SK-N-SH (cell line): ENCODE measurements at regions not wholly inside any gene's neighbourhood (a gene's known extent, or its start where the extent isn't known, plus 50 kb on each side); places are given as distances from the start of the nearest gene placed in this dataset.

ENCODE experiments used
- CTCF ChIA-PET: fragments of 300-600, 350-600 bp; formaldehyde crosslinking; extraction: SDS; loops from one replicate; lab custom pipeline; 2021; lab: Yijun Ruan, JAX
- POLR2A ChIA-PET: fragments of 350-600 bp; sonication (Branson Sonifier 250); formaldehyde crosslinking; extraction: SDS; loops from one replicate; lab custom pipeline; 2020; ENCODE audit warnings: antibody characterized with exemption, inconsistent platforms; lab: Yijun Ruan, JAX
- DNase-seq: peaks from one replicate; pipeline ENCODE4 v3.0.0; 2012
- H2AFZ ChIP-seq: fragments of 200-600 bp; sonication (generic); 2 replicates; pipeline ENCODE4 v1.8.1; 2016; ENCODE audit warnings: antibody characterized with exemption, mild to moderate bottlenecking, low read depth
- H3F3A ChIP-seq: fragments of 200-600 bp; sonication (generic); replicated peaks from 2 replicates; pipeline ENCODE3; 2016; ENCODE audit warnings: antibody characterized with exemption, mild to moderate bottlenecking; ENCODE audit not compliant: insufficient read depth
- H3K27ac ChIP-seq, 2 experiments: fragments of 200-500 bp in 1 of 2; fragments of 200-600 bp in 1 of 2; sonication (Bioruptor generic) in 1 of 2; sonication (generic), shearing (Covaris generic) in 1 of 2; 2 replicates each; pipeline versions ENCODE4 v1.5.1 to v1.6.1; 2014 to 2016; ENCODE audit warnings: low read depth in 2 of 2, inconsistent platforms in 1 of 2, low read length in 1 of 2, mild to moderate bottlenecking in 1 of 2, mixed read lengths in 1 of 2
- H3K27me3 ChIP-seq: fragments of 200-600 bp; sonication (generic), shearing (Covaris generic); 2 replicates; pipeline ENCODE4 v1.6.1; 2016; ENCODE audit warnings: mixed run types; ENCODE audit not compliant: insufficient read depth
- H3K36me3 ChIP-seq, 2 experiments: fragments of 200-500 bp in 1 of 2; fragments of 200-600 bp in 1 of 2; sonication (Bioruptor generic) in 1 of 2; sonication (generic) in 1 of 2; replicated peaks in 1 of 2; 2 replicates each; pipeline versions ENCODE3 to v1.5.1; 2014 to 2016; ENCODE audit warnings: low read length in 1 of 2, mild to moderate bottlenecking in 1 of 2; ENCODE audit not compliant: insufficient read depth in 2 of 2, control insufficient read depth in 1 of 2
- H3K4me1 ChIP-seq, 2 experiments: fragments of 200-500 bp in 1 of 2; fragments of 200-600 bp in 1 of 2; sonication (Bioruptor generic) in 1 of 2; sonication (generic), shearing (Covaris generic) in 1 of 2; 2 replicates each; pipeline versions ENCODE4 v1.5.1 to v1.6.1; 2014 to 2016; ENCODE audit warnings: low read depth in 1 of 2, low read length in 1 of 2, mixed run types in 1 of 2; ENCODE audit not compliant: insufficient read depth in 2 of 2, control insufficient read depth in 1 of 2
- H3K4me2 ChIP-seq: fragments of 200-600 bp; sonication (generic), shearing (Covaris generic); 2 replicates; pipeline ENCODE4 v1.6.1; 2017; ENCODE audit warnings: mixed run types
- H3K4me3 ChIP-seq, 2 experiments: fragments of 200-500 bp in 1 of 2; fragments of 200-600 bp in 1 of 2; sonication (Bioruptor generic) in 1 of 2; sonication (generic), shearing (Covaris generic) in 1 of 2; 2 replicates each; pipeline versions ENCODE4 v1.5.1 to v1.8.1; 2014 to 2016; ENCODE audit warnings: low read depth in 2 of 2, inconsistent platforms in 1 of 2, low read length in 1 of 2, mild to moderate bottlenecking in 1 of 2, mixed read lengths in 1 of 2, moderate library complexity in 1 of 2
- H3K79me2 ChIP-seq: fragments of 200-600 bp; sonication (generic); 2 replicates; pipeline ENCODE4 v1.8.1; 2017; ENCODE audit warnings: mild to moderate bottlenecking; ENCODE audit not compliant: insufficient read depth
- H3K9ac ChIP-seq: fragments of 200-600 bp; sonication (generic); 2 replicates; pipeline ENCODE4 v1.6.1; 2017; ENCODE audit warnings: mixed run types
- H3K9me2 ChIP-seq: fragments of 200-600 bp; sonication (generic); 2 replicates; pipeline ENCODE4 v1.6.1; 2017; ENCODE audit warnings: mixed run types
- H3K9me3 ChIP-seq: fragments of 200-600 bp; sonication (generic); 2 replicates; pipeline ENCODE4 v1.6.1; 2017; ENCODE audit warnings: mixed run types, mild to moderate bottlenecking, moderate library complexity
- H4K20me1 ChIP-seq: fragments of 200-600 bp; sonication (generic); 2 replicates; pipeline ENCODE4 v1.6.1; 2017; ENCODE audit warnings: mild to moderate bottlenecking, mixed run types; ENCODE audit not compliant: insufficient read depth
- CHD2 ChIP-seq: fragments of 150-350 bp; IDR thresholded peaks from 2 replicates; pipeline ENCODE4 v1.6.1; 2018; ENCODE audit warnings: low read length; ENCODE audit not compliant: partially characterized antibody
- ELF1 ChIP-seq: IDR thresholded peaks from 2 replicates; pipeline ENCODE4 v1.4.0; 2012
- EP300 ChIP-seq, 2 experiments: IDR thresholded peaks; 2 replicates each; pipeline versions ENCODE4 v1.4.0 to v1.6.1; 2012; ENCODE audit warnings: borderline replicate concordance in 1 of 2, low read depth in 1 of 2, low read length in 1 of 2
- FOXJ3 ChIP-seq: sonication (generic); formaldehyde crosslinking; IDR thresholded peaks from 2 replicates; pipeline ENCODE4 v1.5.1; 2020; ENCODE audit warnings: mild to moderate bottlenecking, missing genetic modification reagents
- GATA2 ChIP-seq: sonication (generic); formaldehyde crosslinking; IDR thresholded peaks from 2 replicates; pipeline ENCODE4 v1.5.0; 2020; ENCODE audit warnings: mild to moderate bottlenecking, missing genetic modification reagents
- JUND ChIP-seq: IDR thresholded peaks from 2 replicates; pipeline ENCODE4 v1.4.0; 2012
- MEF2A ChIP-seq: IDR thresholded peaks from 2 replicates; pipeline ENCODE4 v1.4.0; 2012; ENCODE audit warnings: low read depth, borderline replicate concordance
- MXI1 ChIP-seq: IDR thresholded peaks from 2 replicates; pipeline ENCODE4 v1.6.1; 2012; ENCODE audit warnings: mild to moderate bottlenecking, low read depth, low read length, improper control_type of control experiment
- NFIC ChIP-seq: IDR thresholded peaks from 2 replicates; pipeline ENCODE4 v1.4.0; 2012; ENCODE audit warnings: borderline replicate concordance
- RCOR1 ChIP-seq: fragments of 150-350 bp; IDR thresholded peaks from 2 replicates; pipeline ENCODE4 v1.6.1; 2017; ENCODE audit warnings: antibody characterized with exemption, low read length
- RFX5 ChIP-seq: IDR thresholded peaks from 2 replicates; pipeline ENCODE4 v1.6.1; 2012; ENCODE audit warnings: mild to moderate bottlenecking, improper control_type of control experiment, low read length
- SIN3A ChIP-seq: IDR thresholded peaks from 2 replicates; pipeline ENCODE4 v1.6.1; 2012; ENCODE audit warnings: low read depth, mild to moderate bottlenecking, low read length, moderate library complexity, borderline replicate concordance
- TAF1 ChIP-seq: IDR thresholded peaks from 2 replicates; pipeline ENCODE4 v1.6.1; 2012; ENCODE audit warnings: low read depth, mild to moderate bottlenecking, low read length, moderate library complexity, borderline replicate concordance
- TCF12 ChIP-seq: IDR thresholded peaks from 2 replicates; pipeline ENCODE4 v1.4.0; 2012
- USF1 ChIP-seq: IDR thresholded peaks from 2 replicates; pipeline ENCODE4 v1.4.0; 2012; ENCODE audit warnings: low read depth, borderline replicate concordance
- USF2 ChIP-seq: fragments of 150-350 bp; IDR thresholded peaks from 2 replicates; pipeline ENCODE4 v1.6.1; 2017; ENCODE audit warnings: antibody characterized with exemption, low read length, low read depth, borderline replicate concordance
- YY1 ChIP-seq: IDR thresholded peaks from 2 replicates; pipeline ENCODE4 v1.4.0; 2012; ENCODE audit warnings: low read depth, mild to moderate bottlenecking
- ZBTB33 ChIP-seq: IDR thresholded peaks from 2 replicates; pipeline ENCODE4 v1.4.0; 2012; ENCODE audit warnings: low read depth, borderline replicate concordance
- WGBS: methylation state at CpG from one replicate; pipeline ENCODE4 v1.1.6; 2017; ENCODE audit warnings: low lambda C conversion rate; 5-methylcytosine and 5-hydroxymethylcytosine counted together

GRCh38 chr5:108659531-108659930 is 88.2 kb upstream of the FER start:
- no peaks in the 10 kb centered on the region for H3K36me3 ChIP-seq
- CTCF ChIA-PET: interaction anchor here (1.6 kb wide), 1 partner anchor 22 kb away, joined by 4 read pairs; no protein-coding TSS in a partner anchor
- TF ChIP-seq ZBTB33 (no peak), GATA2 (CRISPR knock-in tag) (no peak), TCF12 (no peak), USF1 (no peak), SIN3A (no peak), MEF2A (no peak), CHD2 (no peak), FOXJ3 (no peak), USF2 (no peak), NFIC (no peak), JUND (no peak), TAF1 (no peak)

GRCh38 chr5:108655750-108656450 is 91.8 kb upstream of the FER start:
- H3K27ac ChIP-seq: no peak overlapping the region
- H3K4me2 ChIP-seq: no peak overlapping the region
- no peaks in the 10 kb centered on the region for H3K27me3 ChIP-seq
- no peaks in the 10 kb centered on the region for H3K4me1 ChIP-seq
- POLR2A ChIA-PET: no interaction called here
- CTCF ChIA-PET: interaction anchor here (0.7 to 2.2 kb wide), 3 partner anchors 14 to 25 kb away, joined by 3 to 8 read pairs (median 7); no protein-coding TSS in a partner anchor
- H3K9me3 ChIP-seq: no peaks in the 10 kb centered on the region
- no peak overlapping the region for H2AFZ ChIP-seq
- peaks cover 11% of the 10 kb centered on the region for H3F3A ChIP-seq
- H3K9me2 ChIP-seq: no peaks in the 10 kb centered on the region
- H3K9ac ChIP-seq: no peak overlapping the region
- no peaks in the 10 kb centered on the region for H3K36me3 ChIP-seq
- no peak overlapping the region for H3K4me3 ChIP-seq
- no peak for TF ChIP-seq MXI1
- no peak for TF ChIP-seq RCOR1
- TF ChIP-seq RFX5: no peak
- no peak for TF ChIP-seq GATA2 (CRISPR knock-in tag)
- TF ChIP-seq MEF2A: no peak
- no peak for TF ChIP-seq YY1
- TF ChIP-seq ELF1: no peak
- TF ChIP-seq EP300 (IDR thresholded peaks at IDR 0.05; ENCODE audit: borderline replicate concordance in 1 of 2, low read depth in 1 of 2, low read length in 1 of 2): no peak
- no peak for TF ChIP-seq USF1
- TF ChIP-seq CHD2: no peak
- no peak for DNase-seq
- H3K79me2 ChIP-seq: no peaks in the 10 kb centered on the region
- WGBS: 62% methylated on average over 5 of the region's 5 CpGs
- H4K20me1 ChIP-seq: no peaks in the 10 kb centered on the region

More at GRCh38 chr5:108659531-108659930, 88.2 kb upstream of the FER start:
- H3K9me2 ChIP-seq: no peaks in the 10 kb centered on the region
- H3K4me1 ChIP-seq: no peaks in the 10 kb centered on the region
- no peak overlapping the region for H3K27ac ChIP-seq
- H4K20me1 ChIP-seq: no peaks in the 10 kb centered on the region
- POLR2A ChIA-PET: no interaction called here
- no peak overlapping the region for H2AFZ ChIP-seq
- 47% methylated on average over 3 of the region's 3 CpGs for whole genome bisulfite sequencing
- no peak for DNase-seq
- no peak overlapping the region for H3K4me3 ChIP-seq
- H3K9me3 ChIP-seq: no peaks in the 10 kb centered on the region
- no peaks in the 10 kb centered on the region for H3K79me2 ChIP-seq
- no peaks in the 10 kb centered on the region for H3K27me3 ChIP-seq
- H3F3A ChIP-seq: no peaks in the 10 kb centered on the region
- no peak overlapping the region for H3K9ac ChIP-seq
- H3K4me2 ChIP-seq: no peak overlapping the region
